Activated CD4-positive, alpha-beta T cell treated with anti-CD3 and anti-CD28 coated beads, Interleukin-2, amount 10 ng/mL, durations not matched to agents 7 days and 5 days (primary cell): ENCODE measurements at regions not wholly inside any gene's neighbourhood (a gene's known extent, or its start where the extent isn't known, plus 50 kb on each side); places are given as distances from the start of the nearest gene placed in this dataset.
"Not testable (repeated sequence)": the region's sequence is repeated elsewhere in the genome, so short reads cannot be mapped to it uniquely, and the experiment has no call there.

Source experiments
- CTCF ChIA-PET: fragments of 350-600 bp; sonication (Branson Sonifier 250); formaldehyde crosslinking; loops from one replicate; lab custom pipeline; 2021; ENCODE audit warnings: antibody characterized with exemption; lab: Charles Lee
- POLR2A ChIA-PET: fragments of 350-600 bp; sonication (Branson Sonifier 250); formaldehyde crosslinking; loops from one replicate; lab custom pipeline; 2021; ENCODE audit warnings: antibody characterized with exemption; lab: Charles Lee
- DNase-seq: peaks from one replicate; pipeline ENCODE4 v3.0.0-alpha.2; 2020
- H3K27ac Mint-ChIP-seq: one replicate; pipeline ENCODE4 v1.8.0; 2021; ENCODE audit warnings: mild to moderate bottlenecking, moderate library complexity, mixed read lengths
- H3K27me3 Mint-ChIP-seq: one replicate; pipeline ENCODE4 v1.8.0; 2021; ENCODE audit warnings: mixed read lengths
- H3K36me3 Mint-ChIP-seq: one replicate; pipeline ENCODE4 v1.8.0; 2021; ENCODE audit warnings: low read depth, mixed read lengths
- H3K4me1 Mint-ChIP-seq: one replicate; pipeline ENCODE4 v1.8.0; 2021; ENCODE audit warnings: mixed read lengths
- H3K4me3 Mint-ChIP-seq: one replicate; pipeline ENCODE4 v1.8.0; 2021; ENCODE audit warnings: mild to moderate bottlenecking, moderate library complexity, mixed read lengths
- H3K9me3 Mint-ChIP-seq: one replicate; pipeline ENCODE4 v1.8.0; 2021; ENCODE audit warnings: mixed read lengths

GRCh38 chr2:131812605-131813004, 284.9 kb downstream of the CCDC74A start:
- H3K36me3 Mint-ChIP-seq, POLR2A ChIA-PET, H3K9me3 Mint-ChIP-seq, CTCF ChIA-PET, DNase-seq, H3K4me1 Mint-ChIP-seq, H3K27ac Mint-ChIP-seq, H3K4me3 Mint-ChIP-seq: not testable (repeated sequence)
- peaks cover 17% of the 10 kb centered on the region for H3K27me3 Mint-ChIP-seq

- H3K27ac Mint-ChIP-seq, POLR2A ChIA-PET, H3K4me1 Mint-ChIP-seq, H3K9me3 Mint-ChIP-seq, H3K36me3 Mint-ChIP-seq, H3K4me3 Mint-ChIP-seq, CTCF ChIA-PET, DNase-seq: not testable (repeated sequence)
- peaks cover 14% of the 10 kb centered on the region for H3K27me3 Mint-ChIP-seq
Measured at GRCh38 chr2:131813378-131813777, 285.7 kb downstream of the CCDC74A start.

GRCh38 chr2:131818267-131818973, 290.7 kb downstream of the CCDC74A start:
- H3K4me3 Mint-ChIP-seq, CTCF ChIA-PET, H3K9me3 Mint-ChIP-seq, H3K27me3 Mint-ChIP-seq, POLR2A ChIA-PET, H3K36me3 Mint-ChIP-seq, H3K4me1 Mint-ChIP-seq, H3K27ac Mint-ChIP-seq, DNase-seq: not testable (repeated sequence)

GRCh38 chr2:131822237-131822721, 294.6 kb downstream of the CCDC74A start:
- CTCF ChIA-PET, H3K36me3 Mint-ChIP-seq, H3K27ac Mint-ChIP-seq, DNase-seq, H3K27me3 Mint-ChIP-seq, H3K4me1 Mint-ChIP-seq, H3K9me3 Mint-ChIP-seq, POLR2A ChIA-PET, H3K4me3 Mint-ChIP-seq: not testable (repeated sequence)

GRCh38 chr2:131823058-131823457, 295.4 kb downstream of the CCDC74A start:
- H3K4me1 Mint-ChIP-seq, DNase-seq, POLR2A ChIA-PET, H3K9me3 Mint-ChIP-seq, H3K27ac Mint-ChIP-seq, H3K4me3 Mint-ChIP-seq, H3K27me3 Mint-ChIP-seq, CTCF ChIA-PET, H3K36me3 Mint-ChIP-seq: not testable (repeated sequence)

GRCh38 chr2:131824986-131825385, 297.3 kb downstream of the CCDC74A start:
- H3K36me3 Mint-ChIP-seq, DNase-seq, H3K9me3 Mint-ChIP-seq, H3K27ac Mint-ChIP-seq, H3K4me3 Mint-ChIP-seq, CTCF ChIA-PET, H3K4me1 Mint-ChIP-seq, POLR2A ChIA-PET, H3K27me3 Mint-ChIP-seq: not testable (repeated sequence)

GRCh38 chr2:131827481-131828163, 299.9 kb downstream of the CCDC74A start:
- H3K9me3 Mint-ChIP-seq: no peaks in the 10 kb centered on the region
- DNase-seq: no peak
- no peaks in the 10 kb centered on the region for H3K36me3 Mint-ChIP-seq
- no peaks in the 10 kb centered on the region for H3K4me1 Mint-ChIP-seq
- peaks cover 2% of the 10 kb centered on the region for H3K27me3 Mint-ChIP-seq
- no peak overlapping the region for H3K4me3 Mint-ChIP-seq
- POLR2A ChIA-PET: no interaction called here
- H3K27ac Mint-ChIP-seq: no peak overlapping the region
- CTCF ChIA-PET: interaction anchor here (0.6 kb wide), 1 partner anchor 26 kb away, joined by 3 read pairs; no protein-coding TSS in a partner anchor

- Mint-ChIP-seq H3K9me3 (no peaks in the 10 kb centered on the region), H3K27ac (no peak overlapping the region), H3K27me3 (peaks cover 2% of the 10 kb centered on the region), H3K4me1 (no peaks in the 10 kb centered on the region), H3K36me3 (no peaks in the 10 kb centered on the region), H3K4me3 (no peak overlapping the region)
- ChIA-PET POLR2A (no interaction called here), CTCF (no interaction called here)
- no peak for DNase-seq
Measured at GRCh38 chr2:131828164-131828561, 300.5 kb downstream of the CCDC74A start.

- H3K27me3 Mint-ChIP-seq, H3K36me3 Mint-ChIP-seq, H3K4me1 Mint-ChIP-seq, H3K4me3 Mint-ChIP-seq, H3K27ac Mint-ChIP-seq, POLR2A ChIA-PET, DNase-seq, H3K9me3 Mint-ChIP-seq, CTCF ChIA-PET: not testable (repeated sequence)
Measured at GRCh38 chr2:131828633-131829455, 301.2 kb downstream of the CCDC74A start.

GRCh38 chr2:131829456-131830241, 302.0 kb downstream of the CCDC74A start:
- POLR2A ChIA-PET, H3K4me3 Mint-ChIP-seq, H3K27me3 Mint-ChIP-seq, H3K9me3 Mint-ChIP-seq, H3K27ac Mint-ChIP-seq, H3K4me1 Mint-ChIP-seq, DNase-seq, H3K36me3 Mint-ChIP-seq, CTCF ChIA-PET: not testable (repeated sequence)

- DNase-seq, H3K4me3 Mint-ChIP-seq, H3K27me3 Mint-ChIP-seq, CTCF ChIA-PET, H3K4me1 Mint-ChIP-seq, POLR2A ChIA-PET, H3K9me3 Mint-ChIP-seq, H3K36me3 Mint-ChIP-seq, H3K27ac Mint-ChIP-seq: not testable (repeated sequence)
Measured at GRCh38 chr2:131830242-131830945, 302.7 kb downstream of the CCDC74A start.

GRCh38 chr2:131830946-131831310, 303.2 kb downstream of the CCDC74A start:
- POLR2A ChIA-PET, H3K36me3 Mint-ChIP-seq, H3K4me1 Mint-ChIP-seq, H3K9me3 Mint-ChIP-seq, DNase-seq, H3K4me3 Mint-ChIP-seq, H3K27ac Mint-ChIP-seq, CTCF ChIA-PET, H3K27me3 Mint-ChIP-seq: not testable (repeated sequence)
